GM23248 (cell line): ENCODE measurements at regions not wholly inside any gene's neighbourhood (a gene's known extent, or its start where the extent isn't known, plus 50 kb on each side); places are given as distances from the start of the nearest gene placed in this dataset.

Source experiments
- EZH2 ChIP-seq: fragments of 200-600 bp; sonication (generic); IDR thresholded peaks from 2 replicates; pipeline ENCODE4 v1.6.1; 2018; ENCODE audit warnings: antibody characterized with exemption, mild to moderate bottlenecking; ENCODE audit not compliant: insufficient read depth, poor library complexity, severe bottlenecking
- EZH2phosphoT487 ChIP-seq: fragments of 200-600 bp; sonication (generic); IDR thresholded peaks from 2 replicates; pipeline ENCODE4 v1.6.1; 2018; ENCODE audit warnings: antibody characterized with exemption, moderate library complexity, mild to moderate bottlenecking, low read depth; ENCODE audit not compliant: insufficient read depth

- TF ChIP-seq EZH2 = no peak
- TF ChIP-seq EZH2phosphoT487 = no peak
Measured at GRCh38 chr6:126524811-126525326, 185.0 kb downstream of the CENPW start.
